ENCODE measurements at regions not wholly inside any gene's neighbourhood (a gene's known extent, or its start where the extent isn't known, plus 50 kb on each side); places are given as distances from the start of the nearest gene placed in this dataset.

DNA sequence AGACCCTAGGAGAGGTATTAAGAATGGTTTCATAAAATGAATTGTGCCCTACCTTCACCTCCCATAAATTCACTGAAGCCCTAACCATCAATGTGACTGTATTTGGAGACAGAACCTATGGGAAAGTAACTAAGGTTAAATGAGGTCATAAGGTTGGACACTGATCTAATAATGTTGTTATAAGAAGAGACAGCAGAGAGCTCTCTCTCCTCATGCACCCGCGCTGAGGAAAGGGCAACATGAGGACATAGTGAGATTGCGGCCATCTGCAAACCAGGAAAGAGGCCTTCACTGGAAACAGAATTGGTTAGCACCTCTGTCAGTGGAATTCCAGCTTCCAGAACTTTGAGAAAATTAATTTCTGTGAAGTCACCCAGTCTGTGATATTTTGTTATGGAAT is 1396.1 kb upstream of the MIR17HG start:
- H3K9me3 ChIP-seq (ENCODE audit: control insufficient read depth in 2 of 2, insufficient read depth in 1 of 2, low read length in 1 of 2), result no peaks in the 10 kb centered on the region
- no peak overlapping the region for H3K4me3 ChIP-seq (ENCODE audit: low read length in 2 of 2)
- DNase-seq (ENCODE audit: low read depth in 6 of 9, low spot score in 9 of 9), result no peak
- H3K36me3 ChIP-seq (ENCODE audit: control insufficient read depth in 2 of 2, insufficient read depth in 2 of 2, low read length in 1 of 2), result no peaks in the 10 kb centered on the region
- H3K27me3 ChIP-seq (ENCODE audit: control insufficient read depth in 2 of 2, insufficient read depth in 1 of 2, low read length in 1 of 2), result no peaks in the 10 kb centered on the region
- no peak overlapping the region for H3K27ac ChIP-seq (ENCODE audit: low read depth in 1 of 2, low read length in 1 of 2)
- 97% methylated on average over 3 of the region's 3 CpGs for WGBS
- no peaks in the 10 kb centered on the region for H3K4me1 ChIP-seq (ENCODE audit: control insufficient read depth in 2 of 2, insufficient read depth in 2 of 2, low read length in 2 of 2)

DNA sequence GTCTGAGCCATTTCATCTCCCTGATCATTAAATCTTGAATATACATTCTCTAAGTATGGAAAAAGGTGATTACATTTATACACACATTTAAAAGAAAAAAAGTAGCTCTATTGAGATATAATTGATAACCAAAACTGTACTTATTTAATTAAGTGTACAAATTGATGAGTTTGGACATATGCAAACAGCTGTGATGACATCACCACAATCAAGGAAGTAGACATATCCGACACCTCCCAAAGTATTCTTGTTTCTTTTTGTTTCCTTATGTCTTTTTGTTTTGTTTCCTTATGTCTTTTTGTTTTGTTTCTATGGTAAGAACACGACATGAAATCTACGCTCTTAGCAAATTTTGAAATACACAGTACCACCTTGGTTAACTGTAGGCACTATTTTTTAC is 1393.9 kb upstream of the MIR17HG start:
- no peaks in the 10 kb centered on the region for H3K9me3 ChIP-seq (ENCODE audit: control insufficient read depth in 2 of 2, insufficient read depth in 1 of 2, low read length in 1 of 2)
- H3K36me3 ChIP-seq (ENCODE audit: control insufficient read depth in 2 of 2, insufficient read depth in 2 of 2, low read length in 1 of 2), result no peaks in the 10 kb centered on the region
- H3K27me3 ChIP-seq (ENCODE audit: control insufficient read depth in 2 of 2, insufficient read depth in 1 of 2, low read length in 1 of 2), result no peaks in the 10 kb centered on the region
- 94% methylated on average over 3 of the region's 3 CpGs for WGBS
- no peak overlapping the region for H3K27ac ChIP-seq (ENCODE audit: low read depth in 1 of 2, low read length in 1 of 2)
- no peak for DNase-seq (ENCODE audit: low read depth in 6 of 9, low spot score in 9 of 9)
- H3K4me1 ChIP-seq (ENCODE audit: control insufficient read depth in 2 of 2, insufficient read depth in 2 of 2, low read length in 2 of 2), result no peaks in the 10 kb centered on the region
- H3K4me3 ChIP-seq (ENCODE audit: low read length in 2 of 2), result no peak overlapping the region

DNA sequence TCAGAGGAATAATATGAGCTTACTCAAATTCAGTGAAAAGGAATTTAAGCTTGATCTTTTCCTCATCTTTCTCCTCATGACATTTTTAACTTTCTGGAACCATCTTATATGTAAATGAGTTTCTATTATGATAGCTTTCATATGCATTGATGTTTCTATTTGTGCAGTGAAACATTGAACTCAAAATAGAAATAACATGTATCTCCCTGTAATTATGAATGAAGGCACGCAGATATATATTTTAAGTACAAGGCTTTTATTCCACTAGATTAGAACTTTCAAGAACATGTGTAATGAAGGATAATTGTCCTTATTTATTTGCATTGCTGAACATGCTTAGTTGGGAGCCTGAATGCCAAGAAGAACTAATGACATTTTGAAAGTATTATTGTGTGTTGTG is 1391.7 kb upstream of the MIR17HG start:
- DNase-seq (ENCODE audit: low read depth in 6 of 9, low spot score in 9 of 9), result no peak
- Histone ChIP-seq H3K4me1 (ENCODE audit: control insufficient read depth in 2 of 2, insufficient read depth in 2 of 2, low read length in 2 of 2) (no peaks in the 10 kb centered on the region), H3K4me3 (ENCODE audit: low read length in 2 of 2) (no peak overlapping the region), H3K9me3 (ENCODE audit: control insufficient read depth in 2 of 2, insufficient read depth in 1 of 2, low read length in 1 of 2) (no peaks in the 10 kb centered on the region), H3K27ac (ENCODE audit: low read depth in 1 of 2, low read length in 1 of 2) (no peak overlapping the region), H3K36me3 (ENCODE audit: control insufficient read depth in 2 of 2, insufficient read depth in 2 of 2, low read length in 1 of 2) (no peaks in the 10 kb centered on the region), H3K27me3 (ENCODE audit: control insufficient read depth in 2 of 2, insufficient read depth in 1 of 2, low read length in 1 of 2) (no peaks in the 10 kb centered on the region)
- 91% methylated on average over 1 of the region's 1 CpG for WGBS

DNA sequence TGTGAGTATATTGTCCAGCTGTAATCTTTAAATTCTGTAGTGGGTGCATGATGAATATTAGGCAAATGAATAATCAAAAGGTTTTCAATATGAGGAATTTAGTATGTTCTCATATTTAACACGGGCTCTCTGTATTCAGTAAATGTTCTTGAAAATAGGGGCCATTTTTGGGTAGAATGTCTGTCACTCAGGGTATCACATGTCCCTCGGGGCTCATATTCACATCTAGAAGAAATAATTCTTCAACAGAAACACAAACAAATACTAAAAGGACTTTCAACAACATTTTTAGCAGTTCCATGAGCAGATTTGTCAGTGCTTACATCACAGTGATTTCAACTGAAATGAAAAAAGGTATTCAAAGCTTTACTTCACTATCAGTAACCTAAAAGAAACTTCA is 1388.4 kb upstream of the MIR17HG start:
- 88% methylated on average over 2 of the region's 2 CpGs for WGBS
- Histone ChIP-seq H3K27me3 (ENCODE audit: control insufficient read depth in 2 of 2, insufficient read depth in 1 of 2, low read length in 1 of 2) (no peaks in the 10 kb centered on the region), H3K4me3 (ENCODE audit: low read length in 2 of 2) (no peak overlapping the region), H3K4me1 (ENCODE audit: control insufficient read depth in 2 of 2, insufficient read depth in 2 of 2, low read length in 2 of 2) (no peaks in the 10 kb centered on the region), H3K9me3 (ENCODE audit: control insufficient read depth in 2 of 2, insufficient read depth in 1 of 2, low read length in 1 of 2) (no peaks in the 10 kb centered on the region), H3K36me3 (ENCODE audit: control insufficient read depth in 2 of 2, insufficient read depth in 2 of 2, low read length in 1 of 2) (no peaks in the 10 kb centered on the region), H3K27ac (ENCODE audit: low read depth in 1 of 2, low read length in 1 of 2) (no peak overlapping the region)
- DNase-seq (ENCODE audit: low read depth in 6 of 9, low spot score in 9 of 9), result no peak

DNA sequence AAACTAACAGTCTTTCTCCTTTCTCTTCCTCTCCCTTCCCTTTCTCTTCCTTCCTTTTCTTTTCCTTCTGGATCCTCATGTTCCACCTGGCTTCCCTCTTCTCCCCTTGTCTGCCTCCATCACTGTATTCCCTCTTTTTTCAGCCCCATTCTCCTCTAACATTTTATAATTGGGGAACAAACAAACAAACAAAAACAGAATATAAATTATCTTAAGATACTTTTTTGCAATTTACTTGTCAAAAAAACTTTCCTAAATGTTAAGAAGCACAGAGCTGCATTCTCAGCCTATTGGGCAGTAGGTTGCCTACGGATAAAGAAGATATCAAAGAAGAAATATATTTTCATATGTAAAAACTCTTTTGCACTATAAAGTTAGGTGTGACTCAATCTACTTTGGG is 1382.2 kb upstream of the MIR17HG start:
- Histone ChIP-seq H3K4me3 (ENCODE audit: low read length in 2 of 2) (no peak overlapping the region), H3K9me3 (ENCODE audit: control insufficient read depth in 2 of 2, insufficient read depth in 1 of 2, low read length in 1 of 2) (no peaks in the 10 kb centered on the region), H3K36me3 (ENCODE audit: control insufficient read depth in 2 of 2, insufficient read depth in 2 of 2, low read length in 1 of 2) (no peaks in the 10 kb centered on the region), H3K27ac (ENCODE audit: low read depth in 1 of 2, low read length in 1 of 2) (no peak overlapping the region), H3K27me3 (ENCODE audit: control insufficient read depth in 2 of 2, insufficient read depth in 1 of 2, low read length in 1 of 2) (no peaks in the 10 kb centered on the region), H3K4me1 (ENCODE audit: control insufficient read depth in 2 of 2, insufficient read depth in 2 of 2, low read length in 2 of 2) (no peaks in the 10 kb centered on the region)
- WGBS, result 92% methylated on average over 1 of the region's 1 CpG
- no peak for DNase-seq (ENCODE audit: low read depth in 6 of 9, low spot score in 9 of 9)

DNA sequence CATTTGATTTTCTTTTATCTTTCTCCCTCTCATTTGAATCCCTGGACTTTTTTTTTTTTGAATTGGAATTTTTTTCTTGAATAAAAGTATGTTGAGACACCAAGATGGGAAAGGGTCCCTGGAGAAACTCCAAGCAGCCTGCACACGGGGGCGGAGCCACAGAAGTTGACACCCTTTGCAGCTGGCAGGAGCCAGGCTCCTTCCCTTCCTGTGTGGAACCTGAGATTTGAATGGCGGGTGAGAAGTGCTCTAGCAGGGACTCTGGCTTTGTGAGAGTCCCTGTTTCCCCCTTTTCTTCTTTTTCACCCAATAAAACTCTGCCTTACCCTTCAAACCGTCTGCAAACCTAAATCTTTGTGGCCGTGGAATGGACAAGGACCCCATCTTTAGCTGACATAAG is 1381.0 kb upstream of the MIR17HG start:
- no peak overlapping the region for H3K27ac ChIP-seq (ENCODE audit: low read depth in 1 of 2, low read length in 1 of 2)

DNA sequence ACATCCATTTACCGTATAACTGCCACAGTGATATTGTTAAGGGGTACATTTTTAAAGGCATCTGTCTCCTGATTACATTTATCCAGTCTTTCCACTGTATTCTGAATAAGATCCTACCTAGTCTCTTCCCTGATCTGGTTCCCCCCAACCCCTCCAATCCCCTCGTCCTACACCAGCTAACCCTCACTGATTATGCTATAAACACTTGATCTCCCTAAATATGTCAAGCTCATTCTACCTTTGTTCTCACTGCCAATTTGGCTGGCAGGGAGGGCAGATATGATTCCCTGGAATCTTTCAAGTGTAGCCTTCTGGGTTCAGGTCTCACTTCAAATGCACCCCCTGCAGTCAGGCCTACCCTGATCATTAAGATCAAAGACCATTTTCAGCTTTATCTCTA is 1379.8 kb upstream of the MIR17HG start:
- no peak overlapping the region for H3K27ac ChIP-seq (ENCODE audit: low read depth in 1 of 2, low read length in 1 of 2)
- H3K4me1 ChIP-seq (ENCODE audit: control insufficient read depth in 2 of 2, insufficient read depth in 2 of 2, low read length in 2 of 2), result no peaks in the 10 kb centered on the region
- WGBS, result 91% methylated on average over 2 of the region's 2 CpGs
- H3K36me3 ChIP-seq (ENCODE audit: control insufficient read depth in 2 of 2, insufficient read depth in 2 of 2, low read length in 1 of 2), result no peaks in the 10 kb centered on the region
- no peaks in the 10 kb centered on the region for H3K27me3 ChIP-seq (ENCODE audit: control insufficient read depth in 2 of 2, insufficient read depth in 1 of 2, low read length in 1 of 2)
- H3K4me3 ChIP-seq (ENCODE audit: low read length in 2 of 2), result no peak overlapping the region
- no peaks in the 10 kb centered on the region for H3K9me3 ChIP-seq (ENCODE audit: control insufficient read depth in 2 of 2, insufficient read depth in 1 of 2, low read length in 1 of 2)
- DNase-seq (ENCODE audit: low read depth in 6 of 9, low spot score in 9 of 9), result no peak

More for the DNA sequence above, 1381.0 kb upstream of the MIR17HG start:
- no peaks in the 10 kb centered on the region for H3K36me3 ChIP-seq (ENCODE audit: control insufficient read depth in 2 of 2, insufficient read depth in 2 of 2, low read length in 1 of 2)
- 94% methylated on average over 5 of the region's 5 CpGs for WGBS
- no peaks in the 10 kb centered on the region for H3K27me3 ChIP-seq (ENCODE audit: control insufficient read depth in 2 of 2, insufficient read depth in 1 of 2, low read length in 1 of 2)
- H3K4me3 ChIP-seq (ENCODE audit: low read length in 2 of 2), result no peak overlapping the region
- no peak for DNase-seq (ENCODE audit: low read depth in 6 of 9, low spot score in 9 of 9)
- H3K4me1 ChIP-seq (ENCODE audit: control insufficient read depth in 2 of 2, insufficient read depth in 2 of 2, low read length in 2 of 2), result no peaks in the 10 kb centered on the region
- no peaks in the 10 kb centered on the region for H3K9me3 ChIP-seq (ENCODE audit: control insufficient read depth in 2 of 2, insufficient read depth in 1 of 2, low read length in 1 of 2)

DNA sequence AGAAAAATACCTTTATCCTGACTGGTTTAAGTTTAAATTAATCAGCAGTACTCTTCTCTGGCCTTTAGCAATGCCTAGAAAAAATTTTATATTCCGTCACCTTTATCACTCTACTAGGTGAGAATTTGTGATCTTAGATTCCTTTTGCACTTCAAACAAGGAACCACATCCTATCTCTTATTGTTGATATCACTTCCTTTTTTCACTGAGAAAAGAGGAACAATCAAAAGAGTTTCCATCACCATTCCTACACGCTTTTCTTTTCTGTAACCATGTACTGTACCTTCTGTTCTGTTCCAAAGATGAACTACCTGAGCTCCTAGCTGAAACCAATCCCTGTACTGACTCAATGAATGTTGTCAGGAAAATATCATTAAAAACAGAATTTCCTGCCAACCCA is 1379.0 kb upstream of the MIR17HG start:
- WGBS, result 23% methylated on average over 2 of the region's 2 CpGs
- Histone ChIP-seq H3K27me3 (ENCODE audit: control insufficient read depth in 2 of 2, insufficient read depth in 1 of 2, low read length in 1 of 2) (no peaks in the 10 kb centered on the region), H3K4me1 (ENCODE audit: control insufficient read depth in 2 of 2, insufficient read depth in 2 of 2, low read length in 2 of 2) (no peaks in the 10 kb centered on the region), H3K36me3 (ENCODE audit: control insufficient read depth in 2 of 2, insufficient read depth in 2 of 2, low read length in 1 of 2) (no peaks in the 10 kb centered on the region), H3K4me3 (ENCODE audit: low read length in 2 of 2) (no peak overlapping the region), H3K27ac (ENCODE audit: low read depth in 1 of 2, low read length in 1 of 2) (no peak overlapping the region), H3K9me3 (ENCODE audit: control insufficient read depth in 2 of 2, insufficient read depth in 1 of 2, low read length in 1 of 2) (no peaks in the 10 kb centered on the region)
- no peak for DNase-seq (ENCODE audit: low read depth in 6 of 9, low spot score in 9 of 9)

DNA sequence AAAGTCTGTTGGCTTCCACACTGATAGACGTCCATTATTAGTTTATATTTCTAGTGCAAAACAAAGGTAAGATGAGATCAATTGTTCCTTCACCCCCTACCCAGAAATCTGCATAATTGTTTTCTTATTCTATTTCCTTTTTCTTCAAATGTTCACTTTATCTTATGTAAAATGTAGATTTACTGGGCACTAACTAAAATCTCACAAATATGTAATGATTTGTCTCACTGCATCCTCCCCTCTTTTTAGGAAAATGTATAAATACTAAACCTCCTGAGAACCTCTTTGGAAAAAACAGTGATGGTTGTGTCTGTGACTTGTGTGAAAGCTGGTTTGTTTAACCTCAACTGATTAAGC is 1377.2 kb upstream of the MIR17HG start:
- 93% methylated on average over 1 of the region's 1 CpG for WGBS
- DNase-seq (ENCODE audit: low read depth in 6 of 9, low spot score in 9 of 9), result no peak

DNA sequence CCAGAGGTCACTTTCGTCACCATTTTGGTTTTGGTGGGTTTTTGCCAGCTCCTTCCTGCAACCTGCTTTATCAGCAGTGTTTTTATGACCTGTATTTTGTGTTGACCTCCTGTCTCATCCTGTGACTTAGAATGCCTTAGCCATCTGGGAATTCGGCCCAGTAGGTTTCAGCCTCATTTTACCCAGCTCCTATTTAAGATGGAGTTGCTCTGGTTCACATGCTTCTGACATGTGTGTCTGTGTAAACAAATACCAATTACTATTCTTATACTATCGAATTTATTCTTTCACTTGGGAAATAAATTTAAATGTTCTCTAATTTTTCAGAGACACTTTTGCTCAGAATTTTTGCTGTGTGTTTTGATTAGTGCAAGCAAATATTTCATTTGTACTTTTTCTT is 1370.3 kb upstream of the MIR17HG start:
- H3K9me3 ChIP-seq (ENCODE audit: control insufficient read depth in 2 of 2, insufficient read depth in 1 of 2, low read length in 1 of 2), result no peaks in the 10 kb centered on the region
- H3K36me3 ChIP-seq (ENCODE audit: control insufficient read depth in 2 of 2, insufficient read depth in 2 of 2, low read length in 1 of 2), result no peaks in the 10 kb centered on the region
- H3K27me3 ChIP-seq (ENCODE audit: control insufficient read depth in 2 of 2, insufficient read depth in 1 of 2, low read length in 1 of 2), result no peaks in the 10 kb centered on the region
- H3K27ac ChIP-seq (ENCODE audit: low read depth in 1 of 2, low read length in 1 of 2), result no peak overlapping the region
- no peak overlapping the region for H3K4me3 ChIP-seq (ENCODE audit: low read length in 2 of 2)
- no peaks in the 10 kb centered on the region for H3K4me1 ChIP-seq (ENCODE audit: control insufficient read depth in 2 of 2, insufficient read depth in 2 of 2, low read length in 2 of 2)
- no peak for DNase-seq (ENCODE audit: low read depth in 6 of 9, low spot score in 9 of 9)
- WGBS, result 87% methylated on average over 3 of the region's 3 CpGs

More for the DNA sequence above, 1377.2 kb upstream of the MIR17HG start:
- H3K27me3 ChIP-seq (ENCODE audit: control insufficient read depth in 2 of 2, insufficient read depth in 1 of 2, low read length in 1 of 2), result no peaks in the 10 kb centered on the region
- H3K27ac ChIP-seq (ENCODE audit: low read depth in 1 of 2, low read length in 1 of 2), result no peak overlapping the region
- no peaks in the 10 kb centered on the region for H3K36me3 ChIP-seq (ENCODE audit: control insufficient read depth in 2 of 2, insufficient read depth in 2 of 2, low read length in 1 of 2)
- H3K9me3 ChIP-seq (ENCODE audit: control insufficient read depth in 2 of 2, insufficient read depth in 1 of 2, low read length in 1 of 2), result no peaks in the 10 kb centered on the region
- H3K4me3 ChIP-seq (ENCODE audit: low read length in 2 of 2), result no peak overlapping the region
- H3K4me1 ChIP-seq (ENCODE audit: control insufficient read depth in 2 of 2, insufficient read depth in 2 of 2, low read length in 2 of 2), result no peaks in the 10 kb centered on the region

Measured in thymus (tissue), 11 donors.